ENCODE measurements at regions not wholly inside any gene's neighbourhood (a gene's known extent, or its start where the extent isn't known, plus 50 kb on each side); places are given as distances from the start of the nearest gene placed in this dataset.

- no peak for ATAC-seq
- no peaks in the 10 kb centered on the region for H4K20me1 ChIP-seq (replicated peaks; ENCODE audit: control insufficient read depth, insufficient read depth, low read length)
- no peaks in the 10 kb centered on the region for H3K79me2 ChIP-seq (ENCODE audit: control insufficient read depth, insufficient read depth, low read length)
- ChIA-PET CTCF (ENCODE audit: low intra/inter-chr PET ratio) (no interaction called here), POLR2A (interaction anchor here (0.6 kb wide), 1 partner anchor 12 kb away, joined by 3 read pairs; no protein-coding TSS in a partner anchor)
- no peak overlapping the region for H3K4me2 ChIP-seq (ENCODE audit: insufficient read depth, low read length)
- no peaks in the 10 kb centered on the region for H3K27me3 ChIP-seq (ENCODE audit: control insufficient read depth in 2 of 2, insufficient read depth in 2 of 2, low read length in 2 of 2)
- TF ChIP-seq HDAC2 (IDR thresholded peaks at IDR 0.05) (no peak), ZNF778 (CRISPR knock-in tag; IDR thresholded peaks at IDR 0.05) (no peak), ZSCAN29 (IDR thresholded peaks at IDR 0.05) (no peak), GTF2A2 (tag; IDR thresholded peaks at IDR 0.05) (no peak), ARHGAP35 (IDR thresholded peaks at IDR 0.05; ENCODE audit: partially characterized antibody) (no peak)
- in situ Hi-C loops (cut with MboI) (loop anchor here (5.0 kb wide), 1 partner anchor 304 kb away; the partner anchor contains the start of gene RXFP2), intact Hi-C loops (cut with micrococcal nuclease) (no loop called here)
- H3K4me3 ChIP-seq: no peak overlapping the region
- 0% methylated on average over 1 of the region's 1 CpG for WGBS (ENCODE audit: insufficient coverage, low coverage, missing lambda C conversion rate)
- H3K9me1 ChIP-seq (ENCODE audit: control insufficient read depth, insufficient read depth, low read length): no peaks in the 10 kb centered on the region
- BruUV-seq (replicated peaks): no TSS peak
- FAIRE-seq: no peak
- H3K4me1 ChIP-seq (replicated peaks in 1 of 2; ENCODE audit: control insufficient read depth in 2 of 2, insufficient read depth in 2 of 2, low read length in 2 of 2): no peaks in the 10 kb centered on the region
- no peak overlapping the region for H3K27ac ChIP-seq (ENCODE audit: extremely low read depth, low read depth, low read length)
- H3K9ac ChIP-seq (ENCODE audit: insufficient read depth in 1 of 2, low read depth in 2 of 2, low read length in 2 of 2): no peak overlapping the region
- no peaks in the 10 kb centered on the region for H3K36me3 ChIP-seq (ENCODE audit: control insufficient read depth, insufficient read depth, low read length)
- H2AFZ ChIP-seq (ENCODE audit: low read depth, low read length): no peak overlapping the region
- DNase-seq (ENCODE audit: extremely low read depth in 1 of 4, low spot score in 3 of 4): no peak
- H3K9me3 ChIP-seq (replicated peaks; ENCODE audit: control insufficient read depth, insufficient read depth, low read depth, low read length): no peaks in the 10 kb centered on the region
Measured at GRCh38 chr13:31433207-31433606, 233.4 kb downstream of the B3GLCT start.

GRCh38 chr13:31433746-31434145 is 234.0 kb downstream of the B3GLCT start:
- H3K36me3 ChIP-seq (ENCODE audit: control insufficient read depth, insufficient read depth, low read length): no peaks in the 10 kb centered on the region
- FAIRE-seq (no peak), ATAC-seq (no peak), DNase-seq (ENCODE audit: extremely low read depth in 1 of 4, low spot score in 3 of 4) (no peak)
- ChIA-PET POLR2A (interaction anchor here (0.6 kb wide), 1 partner anchor 13 kb away, joined by 3 read pairs; no protein-coding TSS in a partner anchor), CTCF (ENCODE audit: low intra/inter-chr PET ratio) (no interaction called here)
- in situ Hi-C loops (cut with MboI): loop anchor here (5.0 kb wide), 1 partner anchor 304 kb away; the partner anchor contains the start of gene RXFP2
- no peaks in the 10 kb centered on the region for H3K4me1 ChIP-seq (replicated peaks in 1 of 2; ENCODE audit: control insufficient read depth in 2 of 2, insufficient read depth in 2 of 2, low read length in 2 of 2)
- no peak overlapping the region for H3K9ac ChIP-seq (ENCODE audit: insufficient read depth in 1 of 2, low read depth in 2 of 2, low read length in 2 of 2)
- intact Hi-C loops (cut with micrococcal nuclease): no loop called here
- H4K20me1 ChIP-seq (replicated peaks; ENCODE audit: control insufficient read depth, insufficient read depth, low read length): no peaks in the 10 kb centered on the region
- no peaks in the 10 kb centered on the region for H3K9me3 ChIP-seq (replicated peaks; ENCODE audit: control insufficient read depth, insufficient read depth, low read depth, low read length)
- H3K79me2 ChIP-seq (ENCODE audit: control insufficient read depth, insufficient read depth, low read length): no peaks in the 10 kb centered on the region
- H3K4me2 ChIP-seq (ENCODE audit: insufficient read depth, low read length): no peak overlapping the region
- BruUV-seq (replicated peaks): no TSS peak
- H2AFZ ChIP-seq (ENCODE audit: low read depth, low read length): no peak overlapping the region
- H3K27ac ChIP-seq (ENCODE audit: extremely low read depth, low read depth, low read length): no peak overlapping the region
- H3K9me1 ChIP-seq (ENCODE audit: control insufficient read depth, insufficient read depth, low read length): no peaks in the 10 kb centered on the region
- H3K27me3 ChIP-seq (ENCODE audit: control insufficient read depth in 2 of 2, insufficient read depth in 2 of 2, low read length in 2 of 2): no peaks in the 10 kb centered on the region
- WGBS (ENCODE audit: insufficient coverage, low coverage, missing lambda C conversion rate): 0% methylated on average over 7 of the region's 7 CpGs
- H3K4me3 ChIP-seq: no peak overlapping the region
- no peak for TF ChIP-seq RHOXF2B (CRISPR knock-in tag; conservative IDR thresholded peaks at IDR 0.05)
- TF ChIP-seq SIN3A (IDR thresholded peaks at IDR 0.05; ENCODE audit: borderline replicate concordance in 2 of 2, control insufficient read depth in 1 of 2, low read depth in 2 of 2, low read length in 2 of 2): no peak
- TF ChIP-seq HMG20A (CRISPR knock-in tag; conservative IDR thresholded peaks at IDR 0.05): no peak
- TF ChIP-seq RCOR1 (IDR thresholded peaks at IDR 0.05; ENCODE audit: borderline replicate concordance in 1 of 2, low read depth in 2 of 2, low read length in 2 of 2): no peak
- TF ChIP-seq MAZ (CRISPR knock-in tag; conservative IDR thresholded peaks at IDR 0.05 in 1 of 2, IDR thresholded peaks at IDR 0.05 in 1 of 2): no peak
- no peak for TF ChIP-seq DPF2 (IDR thresholded peaks at IDR 0.05)
- no peak for TF ChIP-seq ZNF408 (CRISPR knock-in tag; IDR thresholded peaks at IDR 0.05; ENCODE audit: low read depth)

All from K562 (cell line).